ENCODE measurements at regions not wholly inside any gene's neighbourhood (a gene's known extent, or its start where the extent isn't known, plus 50 kb on each side); places are given as distances from the start of the nearest gene placed in this dataset.

DNA sequence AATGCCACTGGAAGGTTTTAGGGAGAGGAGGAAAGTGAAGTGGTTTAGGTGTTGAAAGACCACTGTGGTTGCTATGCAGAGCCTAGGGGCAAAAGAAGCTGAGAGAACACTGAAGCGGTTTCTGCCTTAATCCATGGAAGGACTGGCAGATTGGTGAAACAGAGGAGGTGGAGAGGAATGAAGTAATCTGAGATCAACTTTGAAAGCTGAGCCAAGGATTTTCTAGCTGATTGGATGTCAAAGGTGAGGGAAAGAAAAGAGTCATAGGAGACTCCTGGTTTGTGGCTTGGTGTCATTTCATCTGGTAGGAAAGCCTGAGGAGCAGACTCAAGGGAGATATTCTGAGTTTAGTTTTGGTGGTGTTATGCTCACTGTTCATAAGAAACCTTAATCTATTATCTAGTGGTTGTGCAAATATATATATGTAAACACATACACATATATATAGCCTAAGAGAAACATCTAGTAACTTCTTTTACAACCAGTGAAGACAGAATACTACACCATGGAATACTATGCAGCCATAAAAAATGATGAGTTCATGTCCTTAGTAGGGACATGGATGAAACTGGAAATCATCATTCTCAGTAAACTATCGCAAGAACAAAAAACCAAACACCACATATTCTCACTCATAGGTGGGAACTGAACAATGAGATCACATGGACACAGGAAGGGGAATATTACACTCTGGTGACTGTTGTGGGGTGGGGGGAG lies 134.1 kb upstream of the CREB1 start:
- H3K36me3 ChIP-seq (ENCODE audit: control insufficient read depth, insufficient read depth, low read length), result no peaks in the 10 kb centered on the region
- no peaks in the 10 kb centered on the region for H3K9me3 Mint-ChIP-seq
- intact Hi-C loops (cut with micrococcal nuclease), result no loop called here
- H3K4me1 ChIP-seq (ENCODE audit: control insufficient read depth, insufficient read depth, low read length), result no peaks in the 10 kb centered on the region
- no peaks in the 10 kb centered on the region for H3K4me1 Mint-ChIP-seq
- DNase-seq (no peak), ATAC-seq (no peak)
- WGBS (ENCODE audit: insufficient coverage), result 92% methylated on average over 1 of the region's 2 CpGs
- H3K36me3 Mint-ChIP-seq, result no peaks in the 10 kb centered on the region
- H3K9me3 ChIP-seq (ENCODE audit: control insufficient read depth, insufficient read depth, low read length), result no peaks in the 10 kb centered on the region
- H3K4me3 Mint-ChIP-seq, result no peak overlapping the region
- H3K27ac ChIP-seq (ENCODE audit: low read length), result no peak overlapping the region
- no peak overlapping the region for H3K4me3 ChIP-seq (ENCODE audit: low read length)
- H3K27me3 ChIP-seq (ENCODE audit: control insufficient read depth, insufficient read depth, low read length), result no peaks in the 10 kb centered on the region
- H3K27ac Mint-ChIP-seq, result no peak overlapping the region
- TF ChIP-seq, protein P1, sequence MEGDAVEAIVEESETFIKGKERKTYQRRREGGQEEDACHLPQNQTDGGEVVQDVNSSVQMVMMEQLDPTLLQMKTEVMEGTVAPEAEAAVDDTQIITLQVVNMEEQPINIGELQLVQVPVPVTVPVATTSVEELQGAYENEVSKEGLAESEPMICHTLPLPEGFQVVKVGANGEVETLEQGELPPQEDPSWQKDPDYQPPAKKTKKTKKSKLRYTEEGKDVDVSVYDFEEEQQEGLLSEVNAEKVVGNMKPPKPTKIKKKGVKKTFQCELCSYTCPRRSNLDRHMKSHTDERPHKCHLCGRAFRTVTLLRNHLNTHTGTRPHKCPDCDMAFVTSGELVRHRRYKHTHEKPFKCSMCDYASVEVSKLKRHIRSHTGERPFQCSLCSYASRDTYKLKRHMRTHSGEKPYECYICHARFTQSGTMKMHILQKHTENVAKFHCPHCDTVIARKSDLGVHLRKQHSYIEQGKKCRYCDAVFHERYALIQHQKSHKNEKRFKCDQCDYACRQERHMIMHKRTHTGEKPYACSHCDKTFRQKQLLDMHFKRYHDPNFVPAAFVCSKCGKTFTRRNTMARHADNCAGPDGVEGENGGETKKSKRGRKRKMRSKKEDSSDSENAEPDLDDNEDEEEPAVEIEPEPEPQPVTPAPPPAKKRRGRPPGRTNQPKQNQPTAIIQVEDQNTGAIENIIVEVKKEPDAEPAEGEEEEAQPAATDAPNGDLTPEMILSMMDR (IDR thresholded peaks at IDR 0.05), result no peak
- H3K27me3 Mint-ChIP-seq (ENCODE audit: low read depth in 2 of 2), result peaks cover 15 to 48% of the 10 kb centered on the region in 2 donors

DNA sequence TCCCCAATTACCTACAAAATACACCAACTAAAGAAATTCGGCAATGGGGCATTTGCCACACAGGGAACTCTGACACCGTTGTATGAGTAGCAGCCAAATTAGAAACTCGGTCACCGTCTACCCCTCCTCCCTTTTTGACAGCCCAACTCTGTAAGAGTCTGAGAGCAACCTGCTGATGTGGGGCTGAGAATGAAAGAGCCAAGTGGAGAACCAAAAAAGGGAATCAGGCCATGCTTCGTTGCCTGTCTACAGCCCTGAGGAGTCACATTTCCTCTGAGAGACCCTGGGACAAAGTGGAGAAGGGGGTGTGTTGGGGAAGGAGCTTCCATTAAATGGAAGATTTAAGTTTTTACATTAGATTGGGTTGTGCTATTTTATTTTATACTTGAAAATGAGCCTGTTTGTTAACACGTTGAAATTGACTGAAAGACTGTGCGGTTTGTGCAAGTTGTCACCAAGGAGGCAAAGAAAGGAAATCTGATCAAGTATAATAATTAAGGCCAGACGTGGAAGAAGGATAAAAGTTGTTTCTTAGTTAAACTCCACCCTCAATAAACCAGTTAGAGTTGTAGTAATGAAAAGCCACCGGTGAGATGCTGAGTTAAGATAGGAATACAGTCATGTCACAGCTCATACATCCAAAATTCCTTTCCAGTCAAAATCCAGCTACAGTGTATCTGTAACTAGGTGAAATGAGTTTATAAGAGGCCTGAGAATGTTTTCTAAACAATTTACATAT lies 131.7 kb upstream of the CREB1 start:
- intact Hi-C loops (cut with micrococcal nuclease), result no loop called here

DNA sequence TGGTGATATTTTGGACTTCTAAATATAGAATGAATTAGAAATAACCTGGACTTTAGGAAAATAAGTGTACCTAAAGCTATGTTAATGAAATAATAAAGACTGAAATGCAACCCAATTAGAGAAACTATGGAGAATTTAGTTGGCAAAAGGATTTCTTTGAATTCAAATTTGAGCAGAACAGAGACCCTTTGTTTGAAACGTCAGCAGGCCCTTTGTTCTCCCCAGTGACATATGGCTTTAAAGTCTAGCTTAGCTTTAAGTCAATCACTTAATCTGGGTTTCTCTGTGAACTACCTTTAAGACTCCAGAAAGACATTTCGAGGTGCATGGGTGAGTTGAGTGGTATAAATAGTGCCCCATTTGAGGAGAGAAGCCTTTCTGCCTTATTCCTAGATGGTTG lies 130.5 kb upstream of the CREB1 start:
- Mint-ChIP-seq H3K9me3 (no peaks in the 10 kb centered on the region), H3K36me3 (no peaks in the 10 kb centered on the region), H3K4me1 (no peaks in the 10 kb centered on the region), H3K27ac (no peak overlapping the region), H3K4me3 (no peak overlapping the region), H3K27me3 (ENCODE audit: low read depth in 2 of 2) (peaks cover 18 to 56% of the 10 kb centered on the region in 2 donors)
- H3K4me1 ChIP-seq (ENCODE audit: control insufficient read depth, insufficient read depth, low read length), result no peaks in the 10 kb centered on the region
- H3K27ac ChIP-seq (ENCODE audit: low read length), result no peak overlapping the region
- H3K27me3 ChIP-seq (ENCODE audit: control insufficient read depth, insufficient read depth, low read length), result no peaks in the 10 kb centered on the region
- intact Hi-C loops (cut with micrococcal nuclease), result no loop called here
- no peak overlapping the region for H3K4me3 ChIP-seq (ENCODE audit: low read length)
- H3K9me3 ChIP-seq (ENCODE audit: control insufficient read depth, insufficient read depth, low read length), result no peaks in the 10 kb centered on the region
- no peak for DNase-seq
- 70% methylated on average over 2 of the region's 2 CpGs for WGBS (ENCODE audit: insufficient coverage)
- no peaks in the 10 kb centered on the region for H3K36me3 ChIP-seq (ENCODE audit: control insufficient read depth, insufficient read depth, low read length)
- TF ChIP-seq, protein P1 (IDR thresholded peaks at IDR 0.05), result no peak
- no peak for ATAC-seq

More for the DNA sequence above, 131.7 kb upstream of the CREB1 start:
- Mint-ChIP-seq H3K4me1 (no peaks in the 10 kb centered on the region), H3K27ac (no peak overlapping the region), H3K27me3 (ENCODE audit: low read depth in 2 of 2) (peaks cover 16 to 54% of the 10 kb centered on the region in 2 donors), H3K36me3 (no peaks in the 10 kb centered on the region), H3K4me3 (no peak overlapping the region), H3K9me3 (no peaks in the 10 kb centered on the region)
- Histone ChIP-seq H3K4me3 (ENCODE audit: low read length) (no peak overlapping the region), H3K9me3 (ENCODE audit: control insufficient read depth, insufficient read depth, low read length) (no peaks in the 10 kb centered on the region), H3K36me3 (ENCODE audit: control insufficient read depth, insufficient read depth, low read length) (no peaks in the 10 kb centered on the region), H3K27me3 (ENCODE audit: control insufficient read depth, insufficient read depth, low read length) (no peaks in the 10 kb centered on the region), H3K4me1 (ENCODE audit: control insufficient read depth, insufficient read depth, low read length) (no peaks in the 10 kb centered on the region), H3K27ac (ENCODE audit: low read length) (no peak overlapping the region)
- DNase-seq (no peak), ATAC-seq (no peak)
- WGBS (ENCODE audit: insufficient coverage), result 93% methylated on average over 7 of the region's 9 CpGs
- TF ChIP-seq, protein P1 (IDR thresholded peaks at IDR 0.05), result no peak

Measured in natural killer cell (primary cell).